ENCODE measurements at regions not wholly inside any gene's neighbourhood (a gene's known extent, or its start where the extent isn't known, plus 50 kb on each side); places are given as distances from the start of the nearest gene placed in this dataset.

GRCh38 chr6:156131221-156131903, 645.8 kb upstream of the ARID1B start:
- H3K4me3 ChIP-seq, result no peak overlapping the region
- no peaks in the 10 kb centered on the region for H3K4me1 ChIP-seq (replicated peaks)
- intact Hi-C loops (cut with DNase I), result no loop called here
- no peaks in the 10 kb centered on the region for H3K9me3 ChIP-seq
- whole genome bisulfite sequencing, result 82% methylated on average over 6 of the region's 6 CpGs
- no peak for DNase-seq (ENCODE audit: low spot score)
- H3K36me3 ChIP-seq, result no peaks in the 10 kb centered on the region
- TF ChIP-seq CTCF (IDR thresholded peaks at IDR 0.05), result no peak
- TF ChIP-seq POLR2AphosphoS5 (IDR thresholded peaks at IDR 0.05), result no peak
- no peak for TF ChIP-seq POLR2A (IDR thresholded peaks at IDR 0.05)
- no peaks in the 10 kb centered on the region for H3K27me3 ChIP-seq (replicated peaks; ENCODE audit: insufficient read depth)
- H3K27ac ChIP-seq, result no peak overlapping the region

- Histone ChIP-seq H3K9me3 (no peaks in the 10 kb centered on the region), H3K27me3 (replicated peaks; ENCODE audit: insufficient read depth) (no peaks in the 10 kb centered on the region), H3K36me3 (no peaks in the 10 kb centered on the region), H3K27ac (no peak overlapping the region), H3K4me1 (replicated peaks) (no peaks in the 10 kb centered on the region), H3K4me3 (no peak overlapping the region)
- WGBS, result 33% methylated on average over 5 of the region's 5 CpGs
- TF ChIP-seq POLR2AphosphoS5 (IDR thresholded peaks at IDR 0.05), result no peak
- TF ChIP-seq CTCF (IDR thresholded peaks at IDR 0.05), result no peak
- TF ChIP-seq POLR2A (IDR thresholded peaks at IDR 0.05), result no peak
- intact Hi-C loops (cut with DNase I), result no loop called here
- DNase-seq (ENCODE audit: low spot score), result no peak
Measured at GRCh38 chr6:156126535-156126934, 650.6 kb upstream of the ARID1B start.

- 27% methylated on average over 2 of the region's 2 CpGs for WGBS
- Histone ChIP-seq H3K27me3 (replicated peaks; ENCODE audit: insufficient read depth) (no peaks in the 10 kb centered on the region), H3K9me3 (no peaks in the 10 kb centered on the region), H3K4me1 (replicated peaks) (no peaks in the 10 kb centered on the region), H3K4me3 (no peak overlapping the region), H3K27ac (no peak overlapping the region), H3K36me3 (no peaks in the 10 kb centered on the region)
- DNase-seq (ENCODE audit: low spot score), result no peak
- no peak for TF ChIP-seq POLR2AphosphoS5 (IDR thresholded peaks at IDR 0.05)
- no peak for TF ChIP-seq POLR2A (IDR thresholded peaks at IDR 0.05)
- TF ChIP-seq CTCF (IDR thresholded peaks at IDR 0.05), result no peak
- intact Hi-C loops (cut with DNase I), result no loop called here
Measured at GRCh38 chr6:156125844-156126243, 651.3 kb upstream of the ARID1B start.

GRCh38 chr6:156123731-156124130, 653.4 kb upstream of the ARID1B start:
- no peak for DNase-seq (ENCODE audit: low spot score)
- Histone ChIP-seq H3K27me3 (replicated peaks; ENCODE audit: insufficient read depth) (no peaks in the 10 kb centered on the region), H3K27ac (no peak overlapping the region), H3K4me3 (no peak overlapping the region), H3K36me3 (no peaks in the 10 kb centered on the region), H3K9me3 (no peaks in the 10 kb centered on the region), H3K4me1 (replicated peaks) (no peaks in the 10 kb centered on the region)
- 88% methylated on average over 5 of the region's 5 CpGs for WGBS
- TF ChIP-seq POLR2AphosphoS5 (IDR thresholded peaks at IDR 0.05), result no peak
- no peak for TF ChIP-seq CTCF (IDR thresholded peaks at IDR 0.05)
- TF ChIP-seq POLR2A (IDR thresholded peaks at IDR 0.05), result no peak
- intact Hi-C loops (cut with DNase I), result no loop called here

- H3K9me3 ChIP-seq, result no peaks in the 10 kb centered on the region
- WGBS, result 93% methylated on average over 6 of the region's 6 CpGs
- intact Hi-C loops (cut with DNase I), result no loop called here
- DNase-seq (ENCODE audit: low spot score), result no peak
- H3K4me1 ChIP-seq (replicated peaks), result no peaks in the 10 kb centered on the region
- H3K4me3 ChIP-seq, result no peak overlapping the region
- no peaks in the 10 kb centered on the region for H3K27me3 ChIP-seq (replicated peaks; ENCODE audit: insufficient read depth)
- H3K36me3 ChIP-seq, result no peaks in the 10 kb centered on the region
- TF ChIP-seq CTCF (IDR thresholded peaks at IDR 0.05), result no peak
- TF ChIP-seq POLR2AphosphoS5 (IDR thresholded peaks at IDR 0.05), result no peak
- TF ChIP-seq POLR2A (IDR thresholded peaks at IDR 0.05), result no peak
- no peak overlapping the region for H3K27ac ChIP-seq
Measured at GRCh38 chr6:156121973-156122372, 655.2 kb upstream of the ARID1B start.

Data from prostate gland (tissue), 2 donors.